ENCODE measurements at regions not wholly inside any gene's neighbourhood (a gene's known extent, or its start where the extent isn't known, plus 50 kb on each side); places are given as distances from the start of the nearest gene placed in this dataset.

GRCh38 chr14:98513558-98513957, 758.4 kb downstream of the BCL11B start (continued):
- no peak for TF ChIP-seq FOSL1 (CRISPR knock-in tag; IDR thresholded peaks at IDR 0.05; ENCODE audit: borderline replicate concordance)

- POLR2A ChIA-PET: no interaction called here
- H3K4me1 ChIP-seq (ENCODE audit: insufficient read depth, low read length): no peaks in the 10 kb centered on the region
- no peaks in the 10 kb centered on the region for H3K36me3 ChIP-seq (replicated peaks in 1 of 2; ENCODE audit: control insufficient read depth in 1 of 2, insufficient read depth in 2 of 2, low read length in 2 of 2)
- intact Hi-C loops (cut with micrococcal nuclease; ENCODE audit: unreplicated experiment): no loop called here
- H3K9ac ChIP-seq (ENCODE audit: insufficient read depth, low read depth, low read length): no peak overlapping the region
- no TSS peak for BruUV-seq (replicated peaks)
- in situ Hi-C loops (cut with HindIII; ENCODE audit: extremely low pct_ligation_motif_present, low pct_unique_long_range_greater_than_20kb): no loop called here
- no peaks in the 10 kb centered on the region for H3K27me3 ChIP-seq (ENCODE audit: control insufficient read depth in 1 of 2, insufficient read depth in 2 of 2, low read length in 2 of 2)
- DNase-seq (ENCODE audit: low spot score) (no peak), FAIRE-seq (no peak), ATAC-seq (no peak)
- peaks cover 85% of the 10 kb centered on the region for H3K9me3 ChIP-seq (ENCODE audit: low read length)
- H3K4me2 ChIP-seq (ENCODE audit: low read depth, low read length): no peak overlapping the region
- H2AFZ ChIP-seq (ENCODE audit: low read length): no peak overlapping the region
- no peaks in the 10 kb centered on the region for H4K20me1 ChIP-seq (ENCODE audit: insufficient read depth, low read length)
- H3K79me2 ChIP-seq (ENCODE audit: insufficient read depth, low read length): no peaks in the 10 kb centered on the region
- H3K27ac ChIP-seq (ENCODE audit: extremely low read length, insufficient read depth, low read length): no peak overlapping the region
- H3K4me3 ChIP-seq (replicated peaks in 1 of 3; ENCODE audit: insufficient read depth in 1 of 3, low read depth in 2 of 3, low read length in 3 of 3): no peak overlapping the region
- CTCF ChIA-PET (ENCODE audit: low intra/inter-chr PET ratio, low total read pairs): no interaction called here
- TF ChIP-seq ZNF354B (CRISPR knock-in tag; IDR thresholded peaks at IDR 0.05) (no peak), POGZ (CRISPR knock-in tag; IDR thresholded peaks at IDR 0.05) (no peak), NFE2 (CRISPR knock-in tag; IDR thresholded peaks at IDR 0.05) (no peak), HOXA7 (CRISPR knock-in tag; IDR thresholded peaks at IDR 0.05) (no peak), ZSCAN20 (CRISPR knock-in tag; IDR thresholded peaks at IDR 0.05; ENCODE audit: borderline replicate concordance) (no peak), SP2 (CRISPR knock-in tag; IDR thresholded peaks at IDR 0.05) (no peak), SRSF1 (optimal IDR thresholded peaks at IDR 0.05; ENCODE audit: low read depth, low read length) (no peak), ZNF512B (CRISPR knock-in tag; IDR thresholded peaks at IDR 0.05; ENCODE audit: borderline replicate concordance) (no peak), SYNCRIP (IDR thresholded peaks at IDR 0.05; ENCODE audit: insufficient read depth, low read depth, low read length) (no peak), ESRRA (CRISPR knock-in tag; IDR thresholded peaks at IDR 0.05; ENCODE audit: low read depth) (no peak), PHF21A (CRISPR knock-in tag; IDR thresholded peaks at IDR 0.05) (no peak), SMAD3 (CRISPR knock-in tag; IDR thresholded peaks at IDR 0.05) (no peak), ZNF788 (CRISPR knock-in tag; IDR thresholded peaks at IDR 0.05; ENCODE audit: borderline replicate concordance) (no peak), TFAP4 (IDR thresholded peaks at IDR 0.05; ENCODE audit: borderline replicate concordance, low read depth) (no peak), ZBTB1 (CRISPR knock-in tag; IDR thresholded peaks at IDR 0.05; ENCODE audit: borderline replicate concordance) (no peak), STAG1 (CRISPR knock-in tag; IDR thresholded peaks at IDR 0.05) (no peak)
Measured at GRCh38 chr14:98514016-98514415, 758.0 kb downstream of the BCL11B start.

Data from HepG2 (cell line).